ENCODE measurements at regions not wholly inside any gene's neighbourhood (a gene's known extent, or its start where the extent isn't known, plus 50 kb on each side); places are given as distances from the start of the nearest gene placed in this dataset.

DNA sequence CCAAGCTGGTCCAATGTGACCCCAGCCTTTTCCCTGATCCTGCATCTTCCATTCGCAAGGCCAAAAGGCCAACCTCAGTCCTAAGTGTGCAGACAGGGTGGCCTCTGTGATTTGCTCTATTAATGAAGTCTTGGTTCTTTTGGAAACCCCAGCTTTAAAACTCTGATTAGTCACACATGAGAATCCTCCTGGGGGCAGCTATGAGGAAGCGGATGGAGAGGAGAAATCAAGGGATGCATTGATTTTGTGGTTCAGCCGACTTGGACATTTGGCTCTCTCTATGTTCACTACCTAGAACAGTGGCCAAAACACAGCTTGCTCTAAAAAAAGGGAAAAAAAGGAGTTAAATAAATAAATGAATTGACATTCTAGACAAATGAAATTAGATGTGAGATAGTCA lies 98.6 kb upstream of the USP47 start:
- H3K9me3 Mint-ChIP-seq (ENCODE audit: insufficient read depth): no peaks in the 10 kb centered on the region
- H3K4me3 ChIP-seq (ENCODE audit: control extremely low read depth in 1 of 5, extremely low read depth in 1 of 5, insufficient read depth in 1 of 5, low read depth in 2 of 5, low read length in 4 of 5): no peak overlapping the region
- no CpG with 5 or more reads among the region's 3 CpGs for WGBS (ENCODE audit: insufficient coverage)
- H3K9ac ChIP-seq (ENCODE audit: low read length): no peak overlapping the region
- H3K27ac Mint-ChIP-seq: no peak overlapping the region
- POLR2A ChIA-PET: no interaction called here
- no peak overlapping the region for H3K4me2 ChIP-seq (replicated peaks; ENCODE audit: low read depth, low read length, poor library complexity, severe bottlenecking)
- intact Hi-C loops (cut with micrococcal nuclease): no loop called here
- H3K27me3 ChIP-seq (replicated peaks in 1 of 4; ENCODE audit: control extremely low read depth in 1 of 4, control insufficient read depth in 3 of 4, insufficient read depth in 4 of 4, low read length in 3 of 4): peaks cover 0 to 6% (median 0%) of the 10 kb centered on the region in 4 experiments
- H3K27ac ChIP-seq (ENCODE audit: low read length in 2 of 2): no peak overlapping the region
- no peaks in the 10 kb centered on the region for H3K36me3 ChIP-seq (replicated peaks in 1 of 2; ENCODE audit: control extremely low read depth in 1 of 2, control insufficient read depth in 1 of 2, extremely low read depth in 1 of 2, insufficient read depth in 2 of 2, low read length in 1 of 2)
- CTCF ChIA-PET: no interaction called here
- no peaks in the 10 kb centered on the region for H3K79me2 ChIP-seq (ENCODE audit: control insufficient read depth, insufficient read depth, low read length)
- no peaks in the 10 kb centered on the region for H3K4me1 ChIP-seq (ENCODE audit: control insufficient read depth in 2 of 2, insufficient read depth in 2 of 2, low read length in 2 of 2)
- peaks cover 0 to 3% (median 0%) of the 10 kb centered on the region in 3 donors for H3K9me3 ChIP-seq (ENCODE audit: control extremely low read depth in 1 of 3, control insufficient read depth in 2 of 3, insufficient read depth in 1 of 3, low read length in 2 of 3)
- DNase-seq: no peak
- no peak overlapping the region for H3K4me3 Mint-ChIP-seq
- H3K27me3 Mint-ChIP-seq: peaks cover 43% of the 10 kb centered on the region
- ATAC-seq (ENCODE audit: low read depth): no peak
- H2AFZ ChIP-seq (ENCODE audit: insufficient read depth, low read depth, low read length, poor library complexity, severe bottlenecking): no peak overlapping the region
- TF ChIP-seq, protein P1, sequence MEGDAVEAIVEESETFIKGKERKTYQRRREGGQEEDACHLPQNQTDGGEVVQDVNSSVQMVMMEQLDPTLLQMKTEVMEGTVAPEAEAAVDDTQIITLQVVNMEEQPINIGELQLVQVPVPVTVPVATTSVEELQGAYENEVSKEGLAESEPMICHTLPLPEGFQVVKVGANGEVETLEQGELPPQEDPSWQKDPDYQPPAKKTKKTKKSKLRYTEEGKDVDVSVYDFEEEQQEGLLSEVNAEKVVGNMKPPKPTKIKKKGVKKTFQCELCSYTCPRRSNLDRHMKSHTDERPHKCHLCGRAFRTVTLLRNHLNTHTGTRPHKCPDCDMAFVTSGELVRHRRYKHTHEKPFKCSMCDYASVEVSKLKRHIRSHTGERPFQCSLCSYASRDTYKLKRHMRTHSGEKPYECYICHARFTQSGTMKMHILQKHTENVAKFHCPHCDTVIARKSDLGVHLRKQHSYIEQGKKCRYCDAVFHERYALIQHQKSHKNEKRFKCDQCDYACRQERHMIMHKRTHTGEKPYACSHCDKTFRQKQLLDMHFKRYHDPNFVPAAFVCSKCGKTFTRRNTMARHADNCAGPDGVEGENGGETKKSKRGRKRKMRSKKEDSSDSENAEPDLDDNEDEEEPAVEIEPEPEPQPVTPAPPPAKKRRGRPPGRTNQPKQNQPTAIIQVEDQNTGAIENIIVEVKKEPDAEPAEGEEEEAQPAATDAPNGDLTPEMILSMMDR (IDR thresholded peaks at IDR 0.05): no peak
- TF ChIP-seq EZH2 (IDR thresholded peaks at IDR 0.05; ENCODE audit: borderline replicate concordance, insufficient read depth, low read depth, low read length, poor library complexity, severe bottlenecking): no peak
- H4K20me1 ChIP-seq (ENCODE audit: control insufficient read depth, insufficient read depth, low read length, poor library complexity, severe bottlenecking): no peaks in the 10 kb centered on the region
- no peaks in the 10 kb centered on the region for H3K4me1 Mint-ChIP-seq

DNA sequence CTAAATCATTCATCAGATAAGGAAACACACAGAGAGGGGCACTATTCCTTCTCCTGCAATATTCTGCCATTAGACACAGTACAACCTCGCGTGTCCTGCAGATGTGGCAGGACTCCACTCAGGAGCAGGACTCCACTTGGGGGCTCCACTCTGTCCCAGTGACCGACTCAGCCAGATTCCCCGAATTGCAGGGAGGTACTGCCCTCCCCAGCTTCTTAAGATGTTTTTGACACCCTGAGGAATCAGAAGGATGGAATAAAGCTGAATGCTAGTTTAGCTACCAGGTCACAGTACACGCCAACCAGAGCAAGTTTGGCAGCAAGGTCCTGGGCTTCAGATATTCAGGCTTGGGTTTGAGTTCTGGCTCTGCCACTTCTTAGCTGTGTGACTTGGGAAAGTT lies 99.3 kb upstream of the USP47 start:
- TF ChIP-seq EZH2 (IDR thresholded peaks at IDR 0.05; ENCODE audit: borderline replicate concordance, insufficient read depth, low read depth, low read length, poor library complexity, severe bottlenecking): no peak
- TF ChIP-seq, protein P1 (IDR thresholded peaks at IDR 0.05): no peak
- peaks cover 48% of the 10 kb centered on the region for H3K27me3 Mint-ChIP-seq
- WGBS (ENCODE audit: insufficient coverage): 97% methylated on average over 3 of the region's 5 CpGs
- Histone ChIP-seq H3K27me3 (replicated peaks in 1 of 4; ENCODE audit: control extremely low read depth in 1 of 4, control insufficient read depth in 3 of 4, insufficient read depth in 4 of 4, low read length in 3 of 4) (peaks cover 0 to 6% (median 0%) of the 10 kb centered on the region in 4 experiments), H3K79me2 (ENCODE audit: control insufficient read depth, insufficient read depth, low read length) (no peaks in the 10 kb centered on the region), H3K4me3 (ENCODE audit: control extremely low read depth in 1 of 5, extremely low read depth in 1 of 5, insufficient read depth in 1 of 5, low read depth in 2 of 5, low read length in 4 of 5) (no peak overlapping the region), H3K36me3 (replicated peaks in 1 of 2; ENCODE audit: control extremely low read depth in 1 of 2, control insufficient read depth in 1 of 2, extremely low read depth in 1 of 2, insufficient read depth in 2 of 2, low read length in 1 of 2) (no peaks in the 10 kb centered on the region), H3K9ac (ENCODE audit: low read length) (no peak overlapping the region), H3K27ac (ENCODE audit: low read length in 2 of 2) (no peak overlapping the region), H3K9me3 (ENCODE audit: control extremely low read depth in 1 of 3, control insufficient read depth in 2 of 3, insufficient read depth in 1 of 3, low read length in 2 of 3) (peaks cover 0 to 3% (median 0%) of the 10 kb centered on the region in 3 donors), H3K4me1 (ENCODE audit: control insufficient read depth in 2 of 2, insufficient read depth in 2 of 2, low read length in 2 of 2) (no peaks in the 10 kb centered on the region), H4K20me1 (ENCODE audit: control insufficient read depth, insufficient read depth, low read length, poor library complexity, severe bottlenecking) (no peaks in the 10 kb centered on the region), H3K4me2 (replicated peaks; ENCODE audit: low read depth, low read length, poor library complexity, severe bottlenecking) (no peak overlapping the region), H2AFZ (ENCODE audit: insufficient read depth, low read depth, low read length, poor library complexity, severe bottlenecking) (no peak overlapping the region)
- no peak for DNase-seq
- H3K27ac Mint-ChIP-seq: no peak overlapping the region
- intact Hi-C loops (cut with micrococcal nuclease): no loop called here
- ChIA-PET POLR2A (no interaction called here), CTCF (interaction anchor here (0.6 to 1.1 kb wide), 3 partner anchors 524 to 1376 kb away, joined by 3 to 4 read pairs (median 3); no protein-coding TSS in a partner anchor)
- no peaks in the 10 kb centered on the region for H3K9me3 Mint-ChIP-seq (ENCODE audit: insufficient read depth)
- H3K4me3 Mint-ChIP-seq: no peak overlapping the region
- no peak for ATAC-seq (ENCODE audit: low read depth)
- H3K4me1 Mint-ChIP-seq: no peaks in the 10 kb centered on the region

All from B cell (primary cell).